ENCODE measurements at regions not wholly inside any gene's neighbourhood (a gene's known extent, or its start where the extent isn't known, plus 50 kb on each side); places are given as distances from the start of the nearest gene placed in this dataset.

GRCh38 chr2:154910701-154911100, 212.2 kb downstream of the KCNJ3 start:
- no peak for DNase-seq
- Histone ChIP-seq H3K27me3 (no peaks in the 10 kb centered on the region), H3K4me3 (no peak overlapping the region), H3K9me3 (no peaks in the 10 kb centered on the region), H3K9ac (ENCODE audit: low read depth in 2 of 2, low read length in 2 of 2) (no peak overlapping the region), H3K27ac (no peak overlapping the region), H3K4me1 (no peaks in the 10 kb centered on the region), H3K36me3 (no peaks in the 10 kb centered on the region)
- TF ChIP-seq, protein P1, sequence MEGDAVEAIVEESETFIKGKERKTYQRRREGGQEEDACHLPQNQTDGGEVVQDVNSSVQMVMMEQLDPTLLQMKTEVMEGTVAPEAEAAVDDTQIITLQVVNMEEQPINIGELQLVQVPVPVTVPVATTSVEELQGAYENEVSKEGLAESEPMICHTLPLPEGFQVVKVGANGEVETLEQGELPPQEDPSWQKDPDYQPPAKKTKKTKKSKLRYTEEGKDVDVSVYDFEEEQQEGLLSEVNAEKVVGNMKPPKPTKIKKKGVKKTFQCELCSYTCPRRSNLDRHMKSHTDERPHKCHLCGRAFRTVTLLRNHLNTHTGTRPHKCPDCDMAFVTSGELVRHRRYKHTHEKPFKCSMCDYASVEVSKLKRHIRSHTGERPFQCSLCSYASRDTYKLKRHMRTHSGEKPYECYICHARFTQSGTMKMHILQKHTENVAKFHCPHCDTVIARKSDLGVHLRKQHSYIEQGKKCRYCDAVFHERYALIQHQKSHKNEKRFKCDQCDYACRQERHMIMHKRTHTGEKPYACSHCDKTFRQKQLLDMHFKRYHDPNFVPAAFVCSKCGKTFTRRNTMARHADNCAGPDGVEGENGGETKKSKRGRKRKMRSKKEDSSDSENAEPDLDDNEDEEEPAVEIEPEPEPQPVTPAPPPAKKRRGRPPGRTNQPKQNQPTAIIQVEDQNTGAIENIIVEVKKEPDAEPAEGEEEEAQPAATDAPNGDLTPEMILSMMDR (IDR thresholded peaks at IDR 0.05), result no peak
- intact Hi-C loops (cut with DNase I), result no loop called here

DNA sequence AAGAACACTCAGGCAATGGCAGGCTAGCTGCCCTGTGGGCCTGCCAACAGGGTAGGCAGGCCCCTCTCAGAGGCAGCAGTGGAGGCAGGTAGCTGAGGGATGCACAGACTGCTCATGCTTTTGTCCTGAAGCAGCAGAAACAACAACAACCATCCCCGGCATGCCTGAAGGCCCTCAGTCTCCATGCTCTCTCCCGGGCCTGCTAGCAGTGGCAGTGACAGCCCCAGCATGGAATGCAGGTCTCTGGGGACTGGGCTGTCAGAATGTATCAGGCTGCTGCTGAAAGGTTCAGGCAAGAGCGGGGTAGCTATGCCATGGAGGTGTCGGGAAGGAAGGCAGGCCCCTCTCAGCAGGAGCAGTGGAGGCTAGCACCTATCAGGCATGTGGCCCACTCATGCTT, 209.8 kb downstream of the KCNJ3 start:
- Histone ChIP-seq H3K4me3 (no peak overlapping the region), H3K4me1 (no peaks in the 10 kb centered on the region), H3K9me3 (no peaks in the 10 kb centered on the region), H3K9ac (ENCODE audit: low read depth in 2 of 2, low read length in 2 of 2) (no peak overlapping the region), H3K27me3 (no peaks in the 10 kb centered on the region), H3K27ac (no peak overlapping the region), H3K36me3 (no peaks in the 10 kb centered on the region)
- intact Hi-C loops (cut with DNase I), result no loop called here
- TF ChIP-seq, protein P1 (IDR thresholded peaks at IDR 0.05), result no peak
- no peak for DNase-seq
